Adipocyte (in vitro differentiated cells): ENCODE measurements at regions not wholly inside any gene's neighbourhood (a gene's known extent, or its start where the extent isn't known, plus 50 kb on each side); places are given as distances from the start of the nearest gene placed in this dataset.

Experiments
- DNase-seq: peaks from one replicate; pipeline ENCODE4 v3.0.0-alpha.2; 2015; ENCODE audit warnings: low read depth
- H3K27me3 ChIP-seq: replicated peaks from 2 replicates; pipeline ENCODE4 v1.7.0; 2013; ENCODE audit warnings: mild to moderate bottlenecking, low read length, moderate library complexity; ENCODE audit not compliant: control insufficient read depth, insufficient read depth
- H3K36me3 ChIP-seq: 2 replicates; pipeline ENCODE4 v1.7.0; 2013; ENCODE audit warnings: low read length, mild to moderate bottlenecking, moderate library complexity; ENCODE audit not compliant: control insufficient read depth, insufficient read depth, severe bottlenecking
- H3K4me1 ChIP-seq: 2 replicates; pipeline ENCODE4 v1.7.0; 2013; ENCODE audit warnings: mild to moderate bottlenecking, low read length, moderate library complexity; ENCODE audit not compliant: control insufficient read depth, insufficient read depth
- H3K4me3 ChIP-seq: 2 replicates; pipeline ENCODE4 v1.7.0; 2013; ENCODE audit warnings: mild to moderate bottlenecking, low read length, moderate library complexity
- H3K9ac ChIP-seq: 2 replicates; pipeline ENCODE4 v1.7.0; 2013; ENCODE audit warnings: mild to moderate bottlenecking, low read length, moderate library complexity
- H3K9me3 ChIP-seq: 2 replicates; pipeline ENCODE4 v1.7.0; 2013; ENCODE audit warnings: mild to moderate bottlenecking, low read length, moderate library complexity; ENCODE audit not compliant: control insufficient read depth

DNA sequence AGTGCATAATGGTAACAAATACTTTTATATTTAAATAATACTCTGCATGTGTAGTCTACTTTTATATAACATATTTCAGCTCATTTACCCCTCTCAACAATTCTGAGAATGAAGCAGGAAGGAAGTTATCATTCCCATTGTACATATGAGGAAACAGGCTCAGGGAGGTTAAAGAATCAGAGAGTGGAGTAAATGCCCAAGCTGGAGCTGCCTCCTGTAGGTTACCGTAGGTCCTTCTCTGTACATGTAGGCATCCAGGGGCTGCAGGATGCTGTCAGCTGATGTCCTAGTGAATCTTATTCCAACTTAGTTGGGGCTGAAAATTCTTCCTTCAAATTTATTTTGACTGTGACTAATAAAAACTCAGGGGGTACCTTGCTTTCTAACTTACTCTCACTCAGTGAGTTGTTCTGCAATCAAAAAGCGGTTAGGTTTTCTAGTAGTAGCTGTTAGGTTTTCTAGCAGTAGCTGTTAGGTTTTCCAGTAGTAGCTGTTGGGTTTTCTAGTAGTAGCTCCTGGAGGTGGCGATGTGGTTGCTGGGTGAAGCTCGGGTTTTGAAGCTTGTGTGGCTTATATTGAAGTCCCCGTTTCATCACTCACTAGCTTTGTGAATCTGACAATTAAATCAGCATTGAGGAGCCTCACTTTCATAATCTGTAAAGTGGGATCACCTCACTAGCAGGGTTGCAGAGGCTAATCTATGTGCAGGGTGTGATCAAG lies 357.0 kb downstream of the NR2F2 start:
- DNase-seq: no peak
- Histone ChIP-seq H3K27me3 (no peaks in the 10 kb centered on the region), H3K9ac (no peak overlapping the region), H3K9me3 (no peaks in the 10 kb centered on the region), H3K4me1 (no peaks in the 10 kb centered on the region), H3K36me3 (no peaks in the 10 kb centered on the region), H3K4me3 (no peak overlapping the region)

DNA sequence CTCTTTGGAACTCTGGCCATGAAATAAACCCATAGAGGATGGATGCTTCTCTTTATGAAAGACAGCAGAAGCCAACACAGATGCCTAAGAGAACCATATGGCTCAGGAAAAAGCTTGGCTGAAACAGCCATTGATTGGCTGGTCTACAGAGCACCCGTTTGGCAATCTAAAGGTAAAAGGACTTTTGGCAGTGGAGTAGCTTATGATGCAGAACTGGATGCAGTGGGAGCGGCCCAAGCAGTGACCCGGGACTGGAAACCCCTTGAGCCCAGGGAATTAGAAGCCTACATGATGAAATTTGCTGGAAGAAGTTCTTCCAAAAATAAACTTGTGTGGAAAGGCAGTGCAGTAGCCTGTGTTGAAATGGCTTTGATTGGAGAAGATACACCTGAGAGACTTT lies 360.2 kb downstream of the NR2F2 start:
- Histone ChIP-seq H3K27me3 (no peaks in the 10 kb centered on the region), H3K4me1 (no peaks in the 10 kb centered on the region), H3K4me3 (no peak overlapping the region), H3K36me3 (no peaks in the 10 kb centered on the region), H3K9me3 (no peaks in the 10 kb centered on the region), H3K9ac (no peak overlapping the region)
- no peak for DNase-seq

GRCh38 chr15:96692826-96693225 lies 362.3 kb downstream of the NR2F2 start:
- Histone ChIP-seq H3K9ac (no peak overlapping the region), H3K27me3 (no peaks in the 10 kb centered on the region), H3K9me3 (no peaks in the 10 kb centered on the region), H3K36me3 (no peaks in the 10 kb centered on the region), H3K4me1 (no peaks in the 10 kb centered on the region), H3K4me3 (no peak overlapping the region)
- no peak for DNase-seq

DNA sequence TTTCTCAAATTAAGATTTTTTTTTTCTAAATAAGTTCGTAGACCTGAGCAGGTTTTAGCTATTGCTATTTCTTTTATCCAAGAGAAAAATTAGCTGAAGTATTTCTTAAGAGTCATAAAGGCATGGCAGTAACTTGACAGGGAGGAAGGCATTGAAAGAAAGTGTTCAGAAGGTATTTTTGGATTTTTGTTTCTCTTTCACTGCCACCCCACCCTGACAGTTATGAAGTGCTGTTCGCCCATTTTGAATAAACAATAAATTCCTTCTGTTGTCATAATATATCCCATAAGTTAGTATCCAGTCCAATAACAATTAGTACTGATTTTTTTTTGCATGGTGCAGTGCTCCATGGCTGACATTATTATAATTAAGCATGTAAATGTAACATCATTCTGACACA lies 363.0 kb downstream of the NR2F2 start:
- H3K4me1 ChIP-seq: no peaks in the 10 kb centered on the region
- no peak for DNase-seq
- no peak overlapping the region for H3K9ac ChIP-seq
- H3K27me3 ChIP-seq: no peaks in the 10 kb centered on the region
- H3K4me3 ChIP-seq: no peak overlapping the region
- no peaks in the 10 kb centered on the region for H3K9me3 ChIP-seq
- H3K36me3 ChIP-seq: no peaks in the 10 kb centered on the region

DNA sequence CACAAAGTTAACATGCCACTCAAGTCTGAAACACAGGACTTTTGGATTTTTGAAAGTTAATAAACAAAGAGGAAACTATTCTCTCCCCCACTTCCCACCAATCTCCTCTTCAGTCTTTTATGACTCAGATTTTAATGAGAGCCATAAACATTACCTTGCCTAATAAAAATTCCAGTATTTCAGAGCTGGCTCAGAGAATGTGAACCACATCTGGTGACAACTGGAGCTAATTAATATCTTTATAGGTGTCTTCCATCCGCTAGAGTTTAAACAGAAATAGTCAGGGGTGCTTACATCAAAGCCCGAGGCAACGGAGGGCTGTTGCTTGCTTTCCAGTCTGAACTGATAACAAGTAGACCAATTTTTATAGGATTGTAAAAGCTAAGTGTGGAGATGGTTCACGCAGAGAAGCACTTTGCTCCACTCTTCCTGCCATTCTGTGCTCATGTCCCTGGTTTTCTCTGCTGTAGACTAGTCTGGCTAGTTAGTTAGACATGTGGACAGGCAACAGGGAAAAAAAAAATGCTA lies 363.6 kb downstream of the NR2F2 start:
- no peaks in the 10 kb centered on the region for H3K27me3 ChIP-seq
- DNase-seq: no peak
- no peaks in the 10 kb centered on the region for H3K36me3 ChIP-seq

GRCh38 chr15:96695426-96695825 lies 364.9 kb downstream of the NR2F2 start:
- H3K36me3 ChIP-seq: no peaks in the 10 kb centered on the region
- no peak for DNase-seq
- no peaks in the 10 kb centered on the region for H3K27me3 ChIP-seq
- no peak overlapping the region for H3K4me3 ChIP-seq
- no peaks in the 10 kb centered on the region for H3K4me1 ChIP-seq
- H3K9ac ChIP-seq: no peak overlapping the region
- no peaks in the 10 kb centered on the region for H3K9me3 ChIP-seq

More for the DNA sequence above, 363.6 kb downstream of the NR2F2 start:
- Histone ChIP-seq H3K9me3 (no peaks in the 10 kb centered on the region), H3K9ac (no peak overlapping the region), H3K4me3 (no peak overlapping the region), H3K4me1 (no peaks in the 10 kb centered on the region)

DNA sequence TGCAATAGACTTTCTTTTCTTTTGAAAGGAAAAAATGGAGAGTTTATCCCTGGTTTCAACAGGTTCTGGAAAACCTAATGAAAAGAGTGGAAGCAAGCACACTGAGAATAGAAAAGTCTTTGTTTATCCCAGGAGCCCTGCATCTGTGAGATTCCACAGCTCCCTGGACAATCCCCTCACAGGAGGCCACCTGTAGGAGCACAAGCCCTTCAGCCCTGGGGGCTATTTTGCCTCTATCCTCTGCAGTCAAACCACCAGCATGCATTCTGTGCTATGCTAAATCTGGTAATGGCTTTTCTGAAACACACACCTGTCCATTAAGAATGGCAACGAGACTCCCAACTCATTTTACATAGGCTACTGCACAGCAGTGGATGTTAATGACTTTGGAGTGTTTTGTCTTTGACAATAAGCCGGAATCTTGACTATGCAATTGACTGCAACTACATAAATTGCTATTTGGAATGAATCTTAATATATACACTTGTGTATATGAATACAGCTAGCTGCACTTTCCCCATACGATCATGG lies 369.4 kb downstream of the NR2F2 start:
- H3K27me3 ChIP-seq: no peaks in the 10 kb centered on the region
- H3K4me1 ChIP-seq: no peaks in the 10 kb centered on the region
- no peaks in the 10 kb centered on the region for H3K36me3 ChIP-seq
- no peaks in the 10 kb centered on the region for H3K9me3 ChIP-seq
- H3K4me3 ChIP-seq: no peak overlapping the region
- DNase-seq: no peak
- H3K9ac ChIP-seq: no peak overlapping the region

- Histone ChIP-seq H3K27me3 (no peaks in the 10 kb centered on the region), H3K9me3 (no peaks in the 10 kb centered on the region), H3K9ac (no peak overlapping the region), H3K36me3 (no peaks in the 10 kb centered on the region), H3K4me3 (no peak overlapping the region), H3K4me1 (no peaks in the 10 kb centered on the region)
- DNase-seq: no peak
Observed at GRCh38 chr15:96700555-96700954, 370.1 kb downstream of the NR2F2 start.

GRCh38 chr15:96701443-96701842 lies 370.9 kb downstream of the NR2F2 start:
- Histone ChIP-seq H3K4me1 (no peaks in the 10 kb centered on the region), H3K36me3 (no peaks in the 10 kb centered on the region), H3K9me3 (no peaks in the 10 kb centered on the region), H3K4me3 (no peak overlapping the region), H3K27me3 (no peaks in the 10 kb centered on the region), H3K9ac (no peak overlapping the region)
- DNase-seq: peak; percentile 1

DNA sequence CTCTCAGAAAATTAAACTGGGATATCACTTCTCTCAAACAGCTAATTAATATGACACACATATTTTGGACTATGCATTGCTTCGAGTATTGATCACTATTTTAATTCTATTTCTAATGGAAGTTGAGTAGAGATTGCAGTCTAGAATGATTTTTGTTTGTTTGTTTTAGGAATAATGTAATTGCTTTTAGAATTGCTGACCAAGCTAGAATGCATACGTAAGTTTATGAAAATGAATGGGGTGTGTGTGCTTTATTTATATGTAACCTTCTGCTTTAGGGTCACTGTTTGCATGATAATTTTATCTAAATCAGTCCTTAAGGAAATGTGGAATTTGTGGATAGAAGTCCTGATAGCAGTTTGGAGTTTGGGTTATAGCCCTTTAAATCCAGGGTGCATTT lies 371.4 kb downstream of the NR2F2 start:
- no peak for DNase-seq
- Histone ChIP-seq H3K36me3 (no peaks in the 10 kb centered on the region), H3K4me3 (no peak overlapping the region), H3K4me1 (no peaks in the 10 kb centered on the region), H3K9me3 (no peaks in the 10 kb centered on the region), H3K9ac (no peak overlapping the region), H3K27me3 (no peaks in the 10 kb centered on the region)

GRCh38 chr15:96702589-96702988 lies 372.1 kb downstream of the NR2F2 start:
- H3K9ac ChIP-seq: no peak overlapping the region
- H3K9me3 ChIP-seq: no peaks in the 10 kb centered on the region
- H3K4me1 ChIP-seq: no peaks in the 10 kb centered on the region
- no peak overlapping the region for H3K4me3 ChIP-seq
- DNase-seq: no peak
- H3K36me3 ChIP-seq: no peaks in the 10 kb centered on the region
- H3K27me3 ChIP-seq: no peaks in the 10 kb centered on the region

GRCh38 chr15:96703091-96703490 lies 372.6 kb downstream of the NR2F2 start:
- H3K9ac ChIP-seq: no peak overlapping the region
- no peak overlapping the region for H3K4me3 ChIP-seq
- H3K27me3 ChIP-seq: no peaks in the 10 kb centered on the region
- H3K9me3 ChIP-seq: no peaks in the 10 kb centered on the region
- H3K36me3 ChIP-seq: no peaks in the 10 kb centered on the region
- no peaks in the 10 kb centered on the region for H3K4me1 ChIP-seq
- no peak for DNase-seq
